Naive thymus-derived CD4-positive, alpha-beta T cell (primary cell): ENCODE measurements at regions not wholly inside any gene's neighbourhood (a gene's known extent, or its start where the extent isn't known, plus 50 kb on each side); places are given as distances from the start of the nearest gene placed in this dataset.

Experiments used
- ATAC-seq: fragments of 150-1000 bp; cut with Tn5 transposase; 2 replicates; pipeline ENCODE4 v1.10.0; 2021; ENCODE audit warnings: mild to moderate bottlenecking, moderate library complexity
- CTCF ChIA-PET: fragments of 350-600 bp; sonication (Branson Sonifier 250); formaldehyde crosslinking; loops from one replicate; lab custom pipeline; 2021; ENCODE audit warnings: antibody characterized with exemption; lab: Charles Lee
- POLR2A ChIA-PET: fragments of 350-600 bp; sonication (Branson Sonifier 250); formaldehyde crosslinking; loops from one replicate; lab custom pipeline; 2021; ENCODE audit warnings: antibody characterized with exemption, inconsistent platforms; lab: Charles Lee
- DNase-seq, 9 donors: peaks; one replicate each; pipeline versions ENCODE4 v3.0.0 to v3.0.0-alpha.2; 2020 to 2022; ENCODE audit warnings: mixed read lengths in 1 of 9
- H3K27ac ChIP-seq: one replicate; pipeline ENCODE4 v1.7.0; 2013; ENCODE audit warnings: mild to moderate bottlenecking, low read depth, low read length, moderate library complexity
- H3K27me3 ChIP-seq, 2 donors: one replicate each; pipeline ENCODE4 v1.7.0; 2013; ENCODE audit warnings: low read length in 2 of 2, mild to moderate bottlenecking in 2 of 2, moderate library complexity in 2 of 2; ENCODE audit not compliant: control insufficient read depth in 2 of 2, insufficient read depth in 2 of 2
- H3K36me3 ChIP-seq, 3 experiments: 1 replicate in 2 of 3; 2 replicates in 1 of 3; pipeline ENCODE4 v1.7.0; 2013; ENCODE audit warnings: low read length in 3 of 3, mild to moderate bottlenecking in 3 of 3, moderate library complexity in 1 of 3; ENCODE audit not compliant: insufficient read depth in 3 of 3, control insufficient read depth in 2 of 3
- H3K4me1 ChIP-seq, 2 donors: one replicate each; pipeline ENCODE4 v1.7.0; 2013; ENCODE audit warnings: low read length in 2 of 2, mild to moderate bottlenecking in 2 of 2, moderate library complexity in 1 of 2; ENCODE audit not compliant: control insufficient read depth in 2 of 2, insufficient read depth in 2 of 2
- H3K4me3 ChIP-seq: 2 replicates; pipeline ENCODE4 v1.7.0; 2013; ENCODE audit warnings: mild to moderate bottlenecking, low read length
- H3K9me3 ChIP-seq, 3 experiments: 1 replicate in 2 of 3; 2 replicates in 1 of 3; pipeline ENCODE4 v1.7.0; 2013; ENCODE audit warnings: low read length in 3 of 3; ENCODE audit not compliant: control insufficient read depth in 2 of 3
- H3K27ac Mint-ChIP-seq, 9 donors: one replicate each; pipeline ENCODE4 v1.8.0; 2020 to 2022; ENCODE audit warnings: mixed read lengths in 9 of 9, mild to moderate bottlenecking in 8 of 9, moderate library complexity in 5 of 9, inconsistent platforms in 2 of 9
- H3K27me3 Mint-ChIP-seq, 5 donors: one replicate each; pipeline ENCODE4 v1.8.0; 2021 to 2022; ENCODE audit warnings: mixed read lengths in 5 of 5, mild to moderate bottlenecking in 1 of 5
- H3K36me3 Mint-ChIP-seq, 5 donors: one replicate each; pipeline ENCODE4 v1.8.0; 2020 to 2022; ENCODE audit warnings: mixed read lengths in 5 of 5, mild to moderate bottlenecking in 3 of 5, inconsistent platforms in 1 of 5
- H3K4me1 Mint-ChIP-seq, 7 donors: one replicate each; pipeline ENCODE4 v1.8.0; 2020 to 2022; ENCODE audit warnings: mixed read lengths in 7 of 7, mild to moderate bottlenecking in 3 of 7, inconsistent platforms in 1 of 7
- H3K4me3 Mint-ChIP-seq, 10 donors: one replicate each; pipeline ENCODE4 v1.8.0; 2020 to 2022; ENCODE audit warnings: mild to moderate bottlenecking in 10 of 10, mixed read lengths in 10 of 10, moderate library complexity in 6 of 10, inconsistent platforms in 2 of 10
- H3K9me3 Mint-ChIP-seq, 11 donors: one replicate each; pipeline ENCODE4 v1.8.0; 2020 to 2022; ENCODE audit warnings: mixed read lengths in 11 of 11, mild to moderate bottlenecking in 4 of 11, inconsistent platforms in 1 of 11, moderate library complexity in 1 of 11
- intact Hi-C, 2 donors: fragments of 100-400 bp; cut with micrococcal nuclease; formaldehyde crosslinking; loops; one replicate each; pipeline ENCODE4 v1.15.1; 2023

DNA sequence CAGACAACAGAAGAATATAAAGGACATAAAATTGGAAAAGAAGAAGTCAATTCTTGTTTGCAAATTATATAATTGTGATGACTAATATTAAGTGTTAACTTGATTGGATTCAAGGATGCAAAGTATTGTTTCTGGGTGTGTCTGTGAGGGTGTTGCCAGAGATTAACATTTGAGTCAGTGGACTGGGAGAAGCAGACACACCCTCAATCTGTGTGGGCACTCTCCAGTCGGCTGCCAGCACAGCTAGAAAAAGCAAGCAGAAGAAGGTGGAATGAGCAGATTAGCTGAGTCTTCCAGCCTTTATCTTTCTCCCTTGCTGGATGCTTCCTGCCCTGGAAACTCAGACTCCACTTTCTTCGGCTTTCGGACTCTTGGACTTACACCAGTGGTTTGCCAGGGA lies 51.7 kb downstream of the UBE2NL start:
- ChIA-PET CTCF (no interaction called here), POLR2A (no interaction called here)
- H3K4me3 ChIP-seq: no peak overlapping the region
- DNase-seq (no peak), ATAC-seq (no peak)
- no peaks in the 10 kb centered on the region for H3K4me1 ChIP-seq
- H3K36me3 Mint-ChIP-seq: no peaks in the 10 kb centered on the region
- no peaks in the 10 kb centered on the region for H3K27me3 Mint-ChIP-seq
- no peak overlapping the region for H3K27ac ChIP-seq
- no peaks in the 10 kb centered on the region for H3K4me1 Mint-ChIP-seq
- H3K27ac Mint-ChIP-seq: no peak overlapping the region
- no peaks in the 10 kb centered on the region for H3K27me3 ChIP-seq
- intact Hi-C loops: no loop called here
- H3K4me3 Mint-ChIP-seq: no peak overlapping the region
- no peaks in the 10 kb centered on the region for H3K9me3 ChIP-seq
- peaks cover 0 to 6% (median 2%) of the 10 kb centered on the region in 11 donors for H3K9me3 Mint-ChIP-seq
- H3K36me3 ChIP-seq: no peaks in the 10 kb centered on the region

DNA sequence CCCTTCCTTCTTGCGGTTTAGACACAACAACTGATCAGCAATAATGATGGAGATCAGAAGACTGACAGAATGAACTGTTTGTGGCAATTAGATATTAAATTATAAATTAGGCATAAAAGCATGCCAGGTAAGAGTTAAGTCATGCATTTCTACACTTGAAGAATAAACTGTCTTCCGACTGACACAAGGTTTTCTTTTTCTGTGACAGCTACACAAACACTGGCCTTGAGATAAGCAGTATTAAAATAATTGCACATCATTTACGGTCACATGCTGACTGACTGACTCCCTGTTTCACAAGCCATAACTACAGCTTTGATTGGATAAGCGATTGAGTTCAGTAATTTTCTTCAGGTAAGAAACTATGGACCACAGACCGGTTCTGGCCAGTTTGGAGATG lies 56.2 kb downstream of the UBE2NL start:
- ChIA-PET POLR2A (no interaction called here), CTCF (no interaction called here)
- Mint-ChIP-seq H3K4me3 (no peak overlapping the region), H3K36me3 (no peaks in the 10 kb centered on the region), H3K27me3 (no peaks in the 10 kb centered on the region), H3K4me1 (no peaks in the 10 kb centered on the region), H3K9me3 (peaks cover 0 to 10% (median 0%) of the 10 kb centered on the region in 11 donors), H3K27ac (no peak overlapping the region)
- Histone ChIP-seq H3K4me1 (no peaks in the 10 kb centered on the region), H3K27me3 (no peaks in the 10 kb centered on the region), H3K36me3 (no peaks in the 10 kb centered on the region), H3K27ac (no peak overlapping the region), H3K4me3 (no peak overlapping the region), H3K9me3 (no peaks in the 10 kb centered on the region)
- intact Hi-C loops: no loop called here
- DNase-seq (no peak), ATAC-seq (no peak)

DNA sequence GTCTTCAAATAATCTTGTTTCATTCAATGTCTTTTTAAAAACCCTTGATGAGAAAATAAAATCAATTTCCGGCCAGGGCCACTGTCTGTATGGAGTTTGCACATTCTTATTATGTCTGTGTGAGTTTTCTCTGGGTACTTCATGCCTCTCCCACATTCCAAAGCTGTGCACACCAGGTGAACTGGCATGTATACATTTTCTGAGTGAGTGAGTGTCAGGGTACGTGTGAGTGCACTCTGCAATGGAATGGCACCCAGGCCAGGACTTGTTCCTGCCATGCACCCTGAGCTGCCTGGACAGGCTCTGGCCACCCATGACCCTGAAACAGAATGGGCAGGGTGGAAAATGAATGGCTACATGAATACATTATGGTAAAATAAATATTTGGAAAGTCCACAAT lies 61.3 kb downstream of the UBE2NL start:
- no peak for ATAC-seq
- Mint-ChIP-seq H3K36me3 (peaks cover 0 to 4% (median 0%) of the 10 kb centered on the region in 5 donors), H3K4me3 (no peak overlapping the region)

DNA sequence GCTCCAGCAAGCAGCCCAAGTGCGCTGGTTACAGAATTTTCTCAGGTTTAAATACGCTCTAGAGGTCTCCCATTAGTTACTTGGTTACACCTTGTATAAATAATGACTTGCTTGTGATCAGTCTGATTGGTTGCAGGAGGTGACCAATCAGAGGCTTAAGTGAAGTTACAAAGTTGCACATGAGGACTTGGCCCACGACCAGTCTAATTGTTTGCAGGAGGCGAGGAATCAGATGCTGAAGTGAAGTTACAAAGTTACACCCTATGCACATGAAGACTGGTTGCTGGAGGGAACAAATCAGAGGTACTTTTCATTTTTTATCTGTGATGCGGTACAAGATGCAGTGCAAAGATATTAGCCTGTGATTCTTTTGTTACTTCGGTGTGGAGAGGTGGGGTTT lies 80.7 kb downstream of the UBE2NL start:
- H3K36me3 Mint-ChIP-seq: no peaks in the 10 kb centered on the region
- H3K4me3 Mint-ChIP-seq: no peak overlapping the region
- ATAC-seq: no peak
- CTCF ChIA-PET: no interaction called here
- H3K27me3 Mint-ChIP-seq: no peaks in the 10 kb centered on the region
- DNase-seq: no peak
- no peaks in the 10 kb centered on the region for H3K4me1 Mint-ChIP-seq
- Histone ChIP-seq H3K4me1 (no peaks in the 10 kb centered on the region), H3K27me3 (no peaks in the 10 kb centered on the region), H3K9me3 (no peaks in the 10 kb centered on the region), H3K4me3 (no peak overlapping the region), H3K27ac (no peak overlapping the region), H3K36me3 (no peaks in the 10 kb centered on the region)
- H3K27ac Mint-ChIP-seq: no peak overlapping the region
- H3K9me3 Mint-ChIP-seq: peaks cover 0 to 23% (median 2%) of the 10 kb centered on the region in 11 donors
- POLR2A ChIA-PET: no interaction called here
- intact Hi-C loops: no loop called here

More for the DNA sequence above, 61.3 kb downstream of the UBE2NL start:
- Histone ChIP-seq H3K4me3 (no peak overlapping the region), H3K9me3 (no peaks in the 10 kb centered on the region), H3K36me3 (no peaks in the 10 kb centered on the region), H3K4me1 (no peaks in the 10 kb centered on the region), H3K27ac (no peak overlapping the region), H3K27me3 (no peaks in the 10 kb centered on the region)
- Mint-ChIP-seq H3K4me1 (no peaks in the 10 kb centered on the region), H3K27me3 (no peaks in the 10 kb centered on the region), H3K9me3 (peaks cover 1 to 14% (median 4%) of the 10 kb centered on the region in 11 donors), H3K27ac (no peak overlapping the region)
- intact Hi-C loops: no loop called here
- CTCF ChIA-PET: no interaction called here
- POLR2A ChIA-PET: no interaction called here
- no peak for DNase-seq

DNA sequence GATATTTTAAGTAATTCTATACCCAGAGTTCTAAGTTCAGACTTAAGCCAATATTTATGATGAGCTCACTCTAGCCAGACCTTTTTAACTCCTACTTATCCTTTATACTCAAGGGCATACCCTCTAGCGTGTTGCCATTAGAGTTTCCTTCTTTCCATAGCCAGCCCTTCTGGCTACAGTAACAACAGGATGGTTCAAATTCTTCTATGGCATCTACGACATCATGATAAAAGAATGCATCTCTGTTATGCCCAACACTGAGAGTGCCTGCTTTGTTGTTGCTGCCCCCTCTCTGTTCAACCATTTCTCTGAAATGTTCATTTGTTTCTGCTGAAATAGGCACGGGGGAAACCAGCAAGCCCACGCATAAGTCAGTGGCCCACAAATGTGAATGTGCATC lies 104.5 kb downstream of the UBE2NL start:
- H3K9me3 Mint-ChIP-seq: peaks cover 0 to 6% (median 4%) of the 10 kb centered on the region in 11 donors
- intact Hi-C loops: no loop called here
- no peak overlapping the region for H3K27ac Mint-ChIP-seq
- Histone ChIP-seq H3K4me1 (no peaks in the 10 kb centered on the region), H3K27me3 (no peaks in the 10 kb centered on the region), H3K9me3 (no peaks in the 10 kb centered on the region), H3K36me3 (no peaks in the 10 kb centered on the region), H3K27ac (no peak overlapping the region), H3K4me3 (no peak overlapping the region)
- ChIA-PET POLR2A (no interaction called here), CTCF (no interaction called here)
- H3K36me3 Mint-ChIP-seq: no peaks in the 10 kb centered on the region
- ATAC-seq: no peak
- H3K4me3 Mint-ChIP-seq: no peak overlapping the region
- no peaks in the 10 kb centered on the region for H3K4me1 Mint-ChIP-seq
- no peak for DNase-seq
- H3K27me3 Mint-ChIP-seq: no peaks in the 10 kb centered on the region

DNA sequence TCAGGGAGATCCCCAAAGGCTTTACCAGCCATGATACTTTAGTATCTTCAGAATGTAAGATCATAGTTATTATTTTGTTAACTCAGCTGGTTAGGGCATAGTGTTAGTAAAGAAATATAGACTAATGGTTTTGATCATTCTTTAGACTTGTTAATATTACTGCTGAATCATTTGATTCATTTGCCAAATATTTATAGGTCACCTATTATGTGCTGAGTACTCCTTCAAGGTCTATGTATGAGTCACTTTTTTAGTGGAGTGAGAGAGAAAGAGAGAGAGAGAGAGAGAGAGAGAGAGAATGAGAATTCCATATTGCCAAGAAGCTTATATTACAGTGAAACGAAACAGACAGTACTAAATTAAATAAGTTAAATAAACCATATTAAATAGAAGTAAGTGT lies 110.3 kb downstream of the UBE2NL start:
- no peaks in the 10 kb centered on the region for H3K9me3 ChIP-seq
- intact Hi-C loops: no loop called here
- no peaks in the 10 kb centered on the region for H3K27me3 ChIP-seq
- H3K4me3 ChIP-seq: no peak overlapping the region
- no peak for DNase-seq
- H3K4me3 Mint-ChIP-seq: no peak overlapping the region
- H3K36me3 ChIP-seq: no peaks in the 10 kb centered on the region
- no peaks in the 10 kb centered on the region for H3K4me1 ChIP-seq
- H3K27me3 Mint-ChIP-seq: no peaks in the 10 kb centered on the region
- H3K4me1 Mint-ChIP-seq: no peaks in the 10 kb centered on the region
- no peak for ATAC-seq
- H3K27ac ChIP-seq: no peak overlapping the region
- peaks cover 0 to 14% (median 3%) of the 10 kb centered on the region in 11 donors for H3K9me3 Mint-ChIP-seq
- ChIA-PET CTCF (no interaction called here), POLR2A (no interaction called here)
- H3K27ac Mint-ChIP-seq: no peak overlapping the region
- no peaks in the 10 kb centered on the region for H3K36me3 Mint-ChIP-seq

DNA sequence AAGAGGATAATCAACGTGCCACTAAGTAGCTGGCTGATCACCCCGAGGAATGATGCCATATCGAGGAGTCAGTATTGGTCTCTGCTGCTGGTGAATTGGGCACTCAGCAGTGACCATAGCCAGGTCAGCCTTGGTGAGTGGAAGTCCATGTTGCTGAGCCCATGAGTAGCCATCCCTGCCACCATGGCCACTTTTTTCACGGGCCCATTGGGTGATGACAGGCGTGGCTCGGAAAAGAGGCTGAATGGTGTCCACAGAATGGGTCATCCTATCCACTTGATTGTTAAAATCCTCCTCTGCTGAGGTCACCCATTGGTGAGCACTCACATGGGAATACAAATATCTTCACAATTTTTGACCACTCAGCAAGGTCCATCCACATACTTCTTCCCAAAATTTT lies 114.4 kb downstream of the UBE2NL start:
- Mint-ChIP-seq H3K4me3 (no peak overlapping the region), H3K27ac (no peak overlapping the region), H3K4me1 (no peaks in the 10 kb centered on the region), H3K27me3 (no peaks in the 10 kb centered on the region), H3K9me3 (peaks cover 0 to 8% (median 0%) of the 10 kb centered on the region in 11 donors), H3K36me3 (no peaks in the 10 kb centered on the region)
- ChIA-PET POLR2A (no interaction called here), CTCF (no interaction called here)
- no peak for ATAC-seq
- no peaks in the 10 kb centered on the region for H3K36me3 ChIP-seq
- no peaks in the 10 kb centered on the region for H3K27me3 ChIP-seq
- H3K9me3 ChIP-seq: no peaks in the 10 kb centered on the region
- no peak for DNase-seq
- no peak overlapping the region for H3K4me3 ChIP-seq
- H3K4me1 ChIP-seq: no peaks in the 10 kb centered on the region
- H3K27ac ChIP-seq: no peak overlapping the region
- intact Hi-C loops: no loop called here
